Adipocyte (in vitro differentiated cells): ENCODE measurements at regions not wholly inside any gene's neighbourhood (a gene's known extent, or its start where the extent isn't known, plus 50 kb on each side); places are given as distances from the start of the nearest gene placed in this dataset.
A peak's percentile ranks its signal among the peaks of the same experiment; 100 is the strongest.
"Not testable (repeated sequence)": the region's sequence is repeated elsewhere in the genome, so short reads cannot be mapped to it uniquely, and the experiment has no call there.

ENCODE experiments used
- DNase-seq: peaks from one replicate; pipeline ENCODE4 v3.0.0-alpha.2; 2015; ENCODE audit warnings: low read depth
- H3K27me3 ChIP-seq: replicated peaks from 2 replicates; pipeline ENCODE4 v1.7.0; 2013; ENCODE audit warnings: mild to moderate bottlenecking, low read length, moderate library complexity; ENCODE audit not compliant: control insufficient read depth, insufficient read depth
- H3K36me3 ChIP-seq: 2 replicates; pipeline ENCODE4 v1.7.0; 2013; ENCODE audit warnings: low read length, mild to moderate bottlenecking, moderate library complexity; ENCODE audit not compliant: control insufficient read depth, insufficient read depth, severe bottlenecking
- H3K4me1 ChIP-seq: 2 replicates; pipeline ENCODE4 v1.7.0; 2013; ENCODE audit warnings: mild to moderate bottlenecking, low read length, moderate library complexity; ENCODE audit not compliant: control insufficient read depth, insufficient read depth
- H3K4me3 ChIP-seq: 2 replicates; pipeline ENCODE4 v1.7.0; 2013; ENCODE audit warnings: mild to moderate bottlenecking, low read length, moderate library complexity
- H3K9ac ChIP-seq: 2 replicates; pipeline ENCODE4 v1.7.0; 2013; ENCODE audit warnings: mild to moderate bottlenecking, low read length, moderate library complexity
- H3K9me3 ChIP-seq: 2 replicates; pipeline ENCODE4 v1.7.0; 2013; ENCODE audit warnings: mild to moderate bottlenecking, low read length, moderate library complexity; ENCODE audit not compliant: control insufficient read depth

DNA sequence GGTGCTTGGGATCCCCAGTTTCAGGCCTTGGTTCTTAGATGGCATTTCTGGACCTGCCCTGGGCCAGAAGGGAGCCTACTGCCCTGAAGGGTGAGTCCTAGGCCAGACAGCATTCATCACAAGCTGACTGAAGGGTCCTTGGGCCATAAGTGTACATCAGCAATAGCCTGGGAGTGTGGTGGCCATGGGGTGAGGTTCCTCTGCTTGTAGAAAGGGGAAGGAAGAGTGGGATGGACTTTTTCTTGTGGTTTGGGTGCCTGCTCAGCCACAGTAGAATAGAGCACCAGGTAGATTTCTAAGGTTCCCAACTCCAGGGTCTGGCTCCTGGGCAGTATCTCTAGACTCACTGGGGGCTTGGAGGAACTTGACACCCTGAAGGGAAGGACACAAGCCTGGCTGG is 95.2 kb upstream of the PHF24 start:
- DNase-seq: no peak

DNA sequence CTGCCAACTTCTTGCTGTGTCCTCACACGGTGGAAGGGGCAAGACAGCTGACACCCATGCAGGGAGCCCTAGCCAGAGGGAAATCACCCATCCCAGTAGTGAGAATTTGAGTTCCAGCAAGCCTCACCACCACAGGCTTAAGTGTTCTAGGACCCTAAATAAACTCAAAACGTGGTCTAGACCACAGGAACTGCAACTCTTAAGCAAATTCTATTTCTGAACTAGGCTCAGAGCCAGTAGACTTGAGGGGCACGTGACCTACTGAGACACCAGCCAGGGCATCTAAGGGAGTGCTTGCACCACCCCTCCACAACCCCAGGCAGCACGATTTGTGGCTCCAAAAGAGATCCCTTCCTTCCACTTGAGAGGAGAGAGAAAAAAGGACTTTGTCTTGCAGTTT is 96.0 kb upstream of the PHF24 start:
- H3K36me3 ChIP-seq: no peaks in the 10 kb centered on the region
- no peak overlapping the region for H3K4me3 ChIP-seq
- no peaks in the 10 kb centered on the region for H3K4me1 ChIP-seq
- H3K27me3 ChIP-seq: peaks cover 14% of the 10 kb centered on the region
- no peak overlapping the region for H3K9ac ChIP-seq
- no peak for DNase-seq
- H3K9me3 ChIP-seq: peaks cover 40% of the 10 kb centered on the region

More for the DNA sequence above, 95.2 kb upstream of the PHF24 start:
- Histone ChIP-seq H3K36me3 (no peaks in the 10 kb centered on the region), H3K27me3 (peaks cover 18% of the 10 kb centered on the region), H3K9me3 (peaks cover 36% of the 10 kb centered on the region), H3K4me3 (no peak overlapping the region), H3K9ac (no peak overlapping the region), H3K4me1 (no peaks in the 10 kb centered on the region)

DNA sequence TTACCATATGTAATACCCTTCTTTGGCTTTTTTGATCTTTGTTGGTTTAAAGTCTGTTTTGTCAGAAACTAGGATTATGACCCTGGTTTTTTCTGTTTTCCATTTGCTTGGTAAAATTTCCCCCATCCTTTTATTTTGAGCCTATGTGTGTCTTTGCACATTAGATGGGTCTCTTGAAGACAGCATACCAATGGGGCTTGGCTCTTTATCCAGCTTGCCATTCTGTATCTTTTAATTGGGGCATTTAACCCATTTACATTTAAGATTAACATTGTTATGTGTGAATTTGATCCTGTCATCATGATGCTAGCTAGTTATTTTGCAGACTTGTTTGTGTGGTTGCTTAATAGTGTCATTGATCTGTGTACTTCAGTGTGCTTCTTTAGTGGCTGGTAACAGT is 103.1 kb upstream of the PHF24 start:
- not testable (repeated sequence) for H3K27me3 ChIP-seq, H3K4me1 ChIP-seq, H3K36me3 ChIP-seq, DNase-seq, H3K9ac ChIP-seq, H3K4me3 ChIP-seq
- H3K9me3 ChIP-seq: peaks cover 52% of the 10 kb centered on the region

DNA sequence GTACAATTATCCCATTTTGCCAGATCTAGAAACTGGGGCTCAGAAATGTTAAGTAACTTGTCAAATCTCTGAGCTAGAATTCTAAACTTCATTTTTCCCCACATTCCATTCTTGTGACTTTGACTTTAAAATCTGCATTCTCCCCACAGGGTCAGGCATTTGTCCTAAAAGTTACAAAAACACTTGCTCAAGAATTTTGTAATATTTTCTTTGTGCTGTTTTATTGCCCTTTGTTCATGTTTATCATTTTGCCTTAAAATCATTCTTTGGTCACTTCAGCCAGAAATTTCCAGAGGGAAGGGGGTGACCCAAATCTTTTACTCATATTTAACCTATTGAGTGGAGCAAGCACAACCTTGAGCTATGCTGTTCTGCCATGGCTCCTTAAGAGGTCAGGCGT is 120.1 kb upstream of the CCL21 start:
- Histone ChIP-seq H3K9me3 (peaks cover 13% of the 10 kb centered on the region), H3K4me3 (no peak overlapping the region), H3K4me1 (peaks cover 10% of the 10 kb centered on the region), H3K36me3 (no peaks in the 10 kb centered on the region), H3K9ac (no peak overlapping the region), H3K27me3 (peaks cover 14% of the 10 kb centered on the region)
- DNase-seq: no peak

DNA sequence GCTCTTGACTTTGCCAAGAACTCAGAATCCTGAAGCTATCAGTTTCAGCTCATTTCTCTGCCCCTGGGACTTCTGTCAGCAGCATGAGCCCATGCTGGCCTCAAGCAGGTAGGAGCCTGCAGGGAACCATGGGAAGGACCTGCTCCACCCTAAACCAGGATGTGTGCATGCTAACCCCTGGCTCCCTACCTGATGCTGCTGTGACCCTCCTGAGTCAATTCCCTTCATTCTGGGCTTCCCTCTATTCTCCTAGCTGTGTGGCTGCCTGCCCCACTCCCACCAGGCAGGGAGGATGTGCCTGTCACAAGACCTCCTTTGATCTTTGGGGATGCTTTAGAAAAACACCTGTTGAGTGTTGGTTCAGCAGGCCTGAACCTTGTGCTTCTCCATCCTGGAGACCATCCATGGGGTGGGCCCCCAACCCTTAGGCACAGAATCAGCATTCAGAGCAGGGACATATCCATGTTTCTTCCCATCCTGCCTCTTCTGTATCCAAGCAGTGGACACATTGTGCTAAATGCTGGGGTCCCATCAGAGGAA is 117.1 kb upstream of the CCL21 start:
- Histone ChIP-seq H3K36me3 (no peaks in the 10 kb centered on the region), H3K4me1 (peaks cover 10% of the 10 kb centered on the region), H3K9me3 (peaks cover 13% of the 10 kb centered on the region), H3K9ac (no peak overlapping the region), H3K27me3 (peaks cover 21% of the 10 kb centered on the region), H3K4me3 (no peak overlapping the region)
- DNase-seq: no peak

DNA sequence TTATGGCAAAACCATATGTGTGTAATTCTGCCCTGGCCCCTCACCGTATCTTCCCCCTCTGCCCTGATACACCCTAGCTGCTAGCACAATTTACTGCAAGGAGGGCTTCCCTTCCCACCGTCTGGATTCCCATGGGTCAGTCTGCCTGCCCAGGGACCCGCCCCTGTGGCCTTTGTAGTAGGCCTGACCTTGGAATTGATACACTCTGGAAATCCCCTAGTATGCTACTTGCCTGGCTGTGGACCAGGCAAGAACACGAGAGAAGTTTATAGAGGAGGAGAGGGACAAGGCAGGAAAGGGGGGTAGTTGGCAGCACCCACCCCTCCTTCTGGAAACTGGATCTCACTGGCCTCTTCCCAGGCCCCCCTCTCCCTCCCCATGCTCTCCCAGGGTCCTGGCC is 115.8 kb upstream of the CCL21 start:
- no peaks in the 10 kb centered on the region for H3K36me3 ChIP-seq
- H3K9ac ChIP-seq: no peak overlapping the region
- no peak for DNase-seq
- peaks cover 10% of the 10 kb centered on the region for H3K4me1 ChIP-seq
- peaks cover 21% of the 10 kb centered on the region for H3K27me3 ChIP-seq
- peaks cover 6% of the 10 kb centered on the region for H3K9me3 ChIP-seq
- H3K4me3 ChIP-seq: no peak overlapping the region

DNA sequence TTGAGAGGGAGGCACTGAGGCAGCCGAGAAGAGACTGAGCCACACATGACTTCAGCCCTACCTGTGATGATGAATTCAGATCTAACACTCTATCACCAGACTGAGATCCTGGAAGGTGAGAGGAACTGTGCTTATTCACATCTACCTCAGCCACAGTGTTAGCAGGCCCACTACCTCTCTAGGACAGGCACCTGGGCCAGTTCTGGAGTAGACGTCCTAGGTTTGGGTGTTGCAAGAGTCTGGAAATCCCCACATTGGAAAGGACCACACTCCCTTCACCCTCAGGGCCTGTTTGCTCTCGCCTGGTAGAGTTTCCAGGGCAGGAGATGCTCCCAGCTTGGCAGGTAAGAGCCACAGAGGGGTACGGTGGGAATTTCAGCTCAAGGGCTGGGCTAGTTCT is 113.8 kb upstream of the CCL21 start:
- no peak for DNase-seq
- H3K9me3 ChIP-seq: peaks cover under 1% of the 10 kb centered on the region
- no peak overlapping the region for H3K4me3 ChIP-seq
- H3K9ac ChIP-seq: no peak overlapping the region
- peaks cover 21% of the 10 kb centered on the region for H3K27me3 ChIP-seq
- no peaks in the 10 kb centered on the region for H3K4me1 ChIP-seq
- no peaks in the 10 kb centered on the region for H3K36me3 ChIP-seq

DNA sequence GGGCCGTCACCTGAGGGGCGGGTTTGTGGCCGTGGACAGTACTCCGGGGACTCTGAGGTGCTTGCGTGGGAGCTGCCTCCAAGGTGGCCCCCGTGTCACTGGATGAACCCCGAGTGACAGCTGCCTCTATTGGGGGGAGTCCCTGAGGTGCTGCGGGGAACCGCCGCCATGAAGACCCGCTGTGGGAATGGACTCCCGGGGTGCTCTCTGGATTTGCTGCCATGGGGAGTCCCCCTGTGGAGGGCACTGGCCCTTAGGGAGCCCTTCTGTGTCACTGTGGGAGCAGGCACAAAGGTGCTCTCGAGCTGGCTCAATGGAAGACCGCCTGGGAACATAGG is 100.2 kb upstream of the CCL21 start:
- Histone ChIP-seq H3K9me3 (peaks cover 32% of the 10 kb centered on the region), H3K4me3 (no peak overlapping the region), H3K27me3 (peaks cover 24% of the 10 kb centered on the region), H3K4me1 (peaks cover 7% of the 10 kb centered on the region), H3K9ac (no peak overlapping the region), H3K36me3 (no peaks in the 10 kb centered on the region)
- no peak for DNase-seq

DNA sequence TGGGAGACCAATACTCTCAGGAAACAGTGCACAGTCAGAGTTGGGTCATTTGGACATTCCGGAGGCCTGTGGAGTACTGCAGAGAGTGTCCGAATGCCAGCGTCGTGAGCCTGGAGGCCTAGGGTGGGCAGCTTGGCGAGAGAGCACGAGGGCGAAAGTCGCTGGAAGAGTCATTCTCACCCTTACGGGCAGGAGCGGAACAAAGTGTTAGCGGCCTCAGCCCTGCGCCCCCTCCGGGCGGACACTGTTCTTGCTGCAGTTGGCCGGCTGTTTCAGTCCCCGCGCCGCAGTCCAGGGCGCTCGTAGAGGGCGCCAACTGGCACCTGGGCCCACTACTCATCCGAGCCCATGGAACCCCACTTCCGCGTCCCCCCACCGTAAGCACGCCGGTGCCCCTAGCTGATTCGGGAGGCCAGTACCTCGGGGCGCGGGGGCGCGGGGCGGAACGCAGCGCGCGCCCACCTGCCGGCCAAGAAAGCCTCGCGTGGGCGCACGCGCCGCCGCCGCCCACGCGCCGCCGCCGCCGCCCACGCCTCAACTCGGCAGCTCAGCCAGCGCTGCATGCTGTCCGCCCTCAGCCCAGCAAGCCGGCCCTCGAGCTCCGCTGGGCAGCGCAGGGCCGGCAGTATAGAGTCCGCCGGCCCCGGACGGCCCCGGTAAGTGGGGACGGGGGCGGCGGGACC is 99.7 kb upstream of the CCL21 start:
- no peak overlapping the region for H3K9ac ChIP-seq
- H3K4me3 ChIP-seq: peak overlapping the region; percentile 29
- DNase-seq: peak; percentile 12
- no peaks in the 10 kb centered on the region for H3K36me3 ChIP-seq
- H3K4me1 ChIP-seq: peaks cover 7% of the 10 kb centered on the region
- peaks cover 24% of the 10 kb centered on the region for H3K27me3 ChIP-seq
- peaks cover 35% of the 10 kb centered on the region for H3K9me3 ChIP-seq

DNA sequence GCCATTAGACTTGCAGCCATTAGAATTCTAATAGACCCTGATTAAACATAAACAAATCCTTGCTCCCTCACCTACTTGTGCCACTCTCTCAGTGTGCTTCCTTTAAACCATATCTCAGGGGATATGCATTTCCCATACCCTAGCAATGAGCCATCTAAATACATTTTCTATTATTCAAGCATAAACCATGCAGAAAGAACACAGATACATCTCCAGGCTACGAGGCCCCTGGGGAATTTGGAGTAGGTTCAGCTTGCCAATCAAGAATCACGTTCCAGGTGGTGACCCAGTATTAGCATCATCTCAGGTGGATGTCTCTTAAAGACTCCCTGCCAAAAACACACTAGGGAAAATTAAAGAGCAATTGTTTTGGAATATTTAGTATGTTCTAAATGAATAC is 93.0 kb upstream of the CCL21 start:
- Histone ChIP-seq H3K4me1 (no peaks in the 10 kb centered on the region), H3K27me3 (peaks cover 18% of the 10 kb centered on the region), H3K9ac (no peak overlapping the region), H3K4me3 (no peak overlapping the region), H3K36me3 (no peaks in the 10 kb centered on the region), H3K9me3 (peaks cover 6% of the 10 kb centered on the region)
- DNase-seq: no peak

DNA sequence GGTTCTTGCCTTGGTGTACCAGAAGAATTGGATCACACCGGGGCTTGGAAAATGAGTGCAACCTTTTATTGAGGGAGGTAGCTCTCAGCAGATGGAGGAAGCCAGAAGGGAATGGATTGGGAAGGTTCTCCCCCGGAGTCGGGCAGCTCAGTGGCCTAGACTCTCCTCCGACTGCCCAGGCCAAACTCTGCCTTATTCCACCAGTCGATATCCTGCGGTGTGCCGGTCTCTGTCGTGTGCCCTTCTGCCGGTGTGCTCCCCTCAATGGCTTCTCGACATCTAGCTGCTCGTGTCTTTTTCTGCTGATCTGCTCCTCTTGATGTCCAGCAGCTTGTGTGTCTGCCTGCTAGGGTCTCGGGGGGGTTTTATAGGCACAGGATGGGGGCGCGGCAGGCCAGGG is 87.4 kb upstream of the CCL21 start:
- no peak overlapping the region for H3K4me3 ChIP-seq
- peaks cover 26% of the 10 kb centered on the region for H3K27me3 ChIP-seq
- DNase-seq: no peak
- no peaks in the 10 kb centered on the region for H3K36me3 ChIP-seq
- no peaks in the 10 kb centered on the region for H3K9me3 ChIP-seq
- no peaks in the 10 kb centered on the region for H3K4me1 ChIP-seq
- no peak overlapping the region for H3K9ac ChIP-seq

DNA sequence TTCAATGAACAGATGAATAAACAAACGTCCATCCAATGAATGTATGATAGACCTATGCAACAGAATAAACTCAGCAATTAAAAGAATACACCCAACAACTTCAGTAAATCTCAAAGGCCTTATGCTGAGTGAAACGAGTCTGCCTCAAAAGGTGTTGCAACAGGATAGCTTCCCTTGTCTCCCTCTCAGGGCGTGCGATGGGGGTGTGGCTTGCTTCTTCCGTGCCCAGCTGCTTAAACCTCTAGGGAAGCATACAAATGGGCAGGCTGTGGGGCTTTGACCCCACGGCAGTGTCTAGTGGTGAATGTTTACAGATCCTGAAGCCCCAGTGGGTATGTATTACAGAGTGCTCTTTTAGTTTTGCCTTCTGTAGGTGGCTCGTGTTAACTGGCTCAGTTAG is 87.0 kb upstream of the CCL21 start:
- DNase-seq: no peak
- no peaks in the 10 kb centered on the region for H3K36me3 ChIP-seq
- no peaks in the 10 kb centered on the region for H3K4me1 ChIP-seq

More for the DNA sequence above, 87.0 kb upstream of the CCL21 start:
- Histone ChIP-seq H3K4me3 (no peak overlapping the region), H3K27me3 (peaks cover 29% of the 10 kb centered on the region), H3K9ac (no peak overlapping the region), H3K9me3 (no peaks in the 10 kb centered on the region)
